Esophagus muscularis mucosa (tissue), 4 donors: ENCODE measurements at regions not wholly inside any gene's neighbourhood (a gene's known extent, or its start where the extent isn't known, plus 50 kb on each side); places are given as distances from the start of the nearest gene placed in this dataset.
"Not testable (repeated sequence)": the region's sequence is repeated elsewhere in the genome, so short reads cannot be mapped to it uniquely, and the experiment has no call there.

ENCODE experiments used
- DNase-seq: peaks from one replicate; pipeline ENCODE4 v3.0.0-alpha.2; 2017; ENCODE audit errors: extremely low spot score
- H3K27ac ChIP-seq, 4 donors: fragments of 200-600 bp; sonication (generic); replicated peaks in 1 of 4; 1 replicate in 3 of 4; 2 replicates in 1 of 4; pipeline ENCODE4 v1.5.1; 2016 to 2019; ENCODE audit warnings: mild to moderate bottlenecking in 1 of 4
- H3K27me3 ChIP-seq, 4 donors: fragments of 200-600 bp; sonication (generic); one replicate each; pipeline versions ENCODE4 v1.5.1 to v1.6.0; 2016 to 2019
- H3K36me3 ChIP-seq, 4 donors: fragments of 200-600 bp; sonication (generic); one replicate each; pipeline ENCODE4 v1.5.1; 2016 to 2019
- H3K4me1 ChIP-seq, 4 donors: fragments of 200-600 bp; sonication (generic); one replicate each; pipeline ENCODE4 v1.5.1; 2016 to 2019
- H3K4me3 ChIP-seq, 4 donors: fragments of 200-600 bp; sonication (generic); 1 replicate in 2 of 4; 2 replicates in 2 of 4; pipeline ENCODE4 v1.5.1; 2016 to 2019; ENCODE audit warnings: mild to moderate bottlenecking in 4 of 4, moderate library complexity in 1 of 4
- H3K9me3 ChIP-seq, 4 donors: fragments of 200-600 bp; sonication (generic); 1 replicate in 3 of 4; 2 replicates in 1 of 4; pipeline ENCODE4 v1.5.1; 2016 to 2019
- EP300 ChIP-seq: sonication (generic); formaldehyde crosslinking; IDR thresholded peaks from one replicate; pipeline ENCODE4 v1.6.1; 2017; ENCODE audit warnings: antibody characterized with exemption
- POLR2A ChIP-seq: fragments of 450-650 bp; IDR thresholded peaks from one replicate; pipeline ENCODE4 v1.6.1; 2017; ENCODE audit warnings: antibody characterized with exemption, moderate library complexity, mild to moderate bottlenecking, low read depth
- POLR2AphosphoS5 ChIP-seq, 2 donors: sonication (generic); formaldehyde crosslinking; IDR thresholded peaks; one replicate each; pipeline ENCODE4 v1.6.1; 2017; ENCODE audit warnings: antibody characterized with exemption in 2 of 2
- WGBS: methylation state at CpG from one replicate; pipeline ENCODE4 v1.1.5; 2018; 5-methylcytosine and 5-hydroxymethylcytosine counted together
- intact Hi-C: fragments of 100-400 bp; cut with DNase I; formaldehyde crosslinking; loops from one replicate; pipeline ENCODE4 v1.15.1; 2023
- TF ChIP-seq, protein P1 (sequence below), 3 experiments: fragments of 200-600 bp in 2 of 3; fragments of 450-650 bp in 1 of 3; sonication (generic) in 2 of 3; IDR thresholded peaks; one replicate each; pipeline ENCODE4 v1.5.1; 2017 to 2019; ENCODE audit warnings: antibody characterized with exemption in 3 of 3, mild to moderate bottlenecking in 2 of 3, moderate library complexity in 1 of 3

DNA sequence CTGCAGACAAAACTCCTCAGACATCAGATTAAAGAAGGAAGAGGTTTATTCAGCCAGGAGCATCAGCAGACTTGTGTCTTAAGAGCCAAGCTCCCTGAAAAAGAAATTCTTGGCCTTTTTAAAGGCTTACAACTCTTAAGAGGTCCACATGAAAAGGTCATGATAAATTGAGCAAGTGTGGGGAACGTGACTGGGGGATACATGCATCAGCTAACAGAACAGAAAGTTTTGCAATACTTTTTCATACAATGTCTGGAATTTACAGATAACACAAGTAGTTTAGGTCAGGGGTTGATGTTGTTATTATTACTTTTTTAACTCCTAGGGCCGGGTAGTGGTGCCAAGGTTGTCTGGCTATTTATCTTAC, 55.6 kb upstream of the RBMX start:
- WGBS: 53% methylated on average over 2 of the region's 2 CpGs
- H3K4me3 ChIP-seq: no peak overlapping the region
- no peaks in the 10 kb centered on the region for H3K27me3 ChIP-seq
- peaks cover 0 to 14% (median 12%) of the 10 kb centered on the region in 4 donors for H3K4me1 ChIP-seq
- no peak for TF ChIP-seq POLR2A
- no peaks in the 10 kb centered on the region for H3K36me3 ChIP-seq
- no peak for DNase-seq
- intact Hi-C loops: no loop called here
- H3K9me3 ChIP-seq: no peaks in the 10 kb centered on the region
- H3K27ac ChIP-seq: peak overlapping the region in 1 of 4 donors; percentile 30

DNA sequence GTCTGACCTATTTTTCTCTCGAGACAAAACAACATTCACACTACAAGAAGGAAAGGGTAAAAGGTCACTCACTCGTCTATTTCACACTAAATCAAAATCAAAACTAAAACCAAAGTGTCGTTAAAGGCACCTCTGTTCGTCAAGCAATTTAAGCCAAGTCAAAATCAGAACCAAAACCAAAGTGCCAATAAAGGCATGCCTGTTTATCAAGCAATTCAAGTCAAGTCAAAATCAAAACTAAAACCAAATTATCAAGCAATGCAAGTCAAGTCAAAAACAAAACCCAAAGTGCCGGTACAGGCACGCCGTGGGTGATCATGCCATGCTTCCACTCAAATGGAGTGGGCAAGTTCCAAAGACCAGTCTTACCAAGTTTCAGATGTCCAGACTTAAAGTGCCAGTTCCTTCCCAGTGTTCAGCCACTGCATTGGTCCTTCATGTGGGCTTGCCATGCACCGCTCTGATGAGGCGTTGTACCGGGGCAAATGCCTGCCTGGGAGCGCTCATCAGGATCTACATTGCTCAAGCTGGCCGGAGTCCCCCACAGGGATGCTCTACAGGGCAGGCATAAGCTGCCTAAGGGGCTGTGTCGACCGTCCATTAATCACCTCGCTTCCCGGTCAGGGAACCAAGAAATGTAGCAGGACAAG, 55.1 kb upstream of the RBMX start:
- DNase-seq, intact Hi-C loops, H3K9me3 ChIP-seq, H3K4me3 ChIP-seq, H3K36me3 ChIP-seq, H3K27me3 ChIP-seq: not testable (repeated sequence)
- 67% methylated on average over 9 of the region's 16 CpGs for WGBS
- Histone ChIP-seq H3K27ac (peak overlapping the region in 1 of 4 donors; percentile 30), H3K4me1 (peaks cover 0 to 14% (median 12%) of the 10 kb centered on the region in 4 donors)

DNA sequence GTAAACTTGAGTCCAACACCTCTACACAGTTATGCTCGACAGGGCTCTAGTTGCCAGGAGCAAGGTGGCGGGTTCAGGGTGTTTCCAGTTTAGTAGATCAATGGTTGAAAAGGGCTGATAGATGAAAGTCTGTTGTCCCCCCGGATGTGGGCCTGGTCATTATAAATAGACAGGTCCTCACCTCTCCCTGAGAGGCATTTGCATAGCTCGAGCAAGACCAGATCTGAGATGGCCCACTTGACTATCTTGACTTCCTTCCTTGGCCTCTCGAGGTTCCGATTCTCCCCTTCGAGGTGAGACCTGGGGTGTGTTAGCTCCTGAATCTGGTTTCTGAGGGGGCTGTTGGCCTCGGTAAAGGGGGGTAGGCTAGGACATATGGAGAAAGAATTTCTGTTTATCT, 54.1 kb upstream of the RBMX start:
- intact Hi-C loops, H3K4me3 ChIP-seq, H3K36me3 ChIP-seq, H3K27me3 ChIP-seq, DNase-seq, H3K9me3 ChIP-seq: not testable (repeated sequence)
- 55% methylated on average over 8 of the region's 8 CpGs for WGBS
- Histone ChIP-seq H3K4me1 (peaks cover 0 to 14% (median 12%) of the 10 kb centered on the region in 4 donors), H3K27ac (peak overlapping the region in 1 of 4 donors; percentile 65)

DNA sequence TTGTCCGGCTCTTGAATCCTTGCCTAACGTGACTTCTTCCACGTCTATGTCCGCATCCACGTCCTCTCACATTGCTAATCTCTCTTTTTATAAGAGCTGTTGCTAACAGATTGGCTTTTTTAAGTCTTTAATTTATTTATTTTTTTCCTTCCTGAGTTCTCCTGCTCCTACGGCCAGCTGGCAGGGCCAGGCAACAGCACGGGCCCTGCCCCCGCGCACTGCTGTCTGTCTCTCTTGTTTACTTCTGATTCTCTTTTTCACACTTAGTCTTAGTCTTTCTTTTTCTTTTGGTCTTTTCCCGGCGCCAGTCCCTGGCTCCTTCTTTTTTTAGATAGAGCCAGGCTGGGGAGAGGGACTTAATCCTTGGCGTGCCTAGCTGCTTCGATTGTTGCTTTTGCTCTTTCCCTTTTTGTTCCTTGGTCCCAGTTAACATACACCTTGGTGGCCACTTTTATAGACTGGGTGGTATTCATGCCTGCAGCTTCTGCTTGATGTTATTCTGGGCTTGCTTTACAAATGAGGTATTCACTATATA, 53.2 kb upstream of the RBMX start:
- Histone ChIP-seq H3K9me3 (no peaks in the 10 kb centered on the region), H3K36me3 (no peaks in the 10 kb centered on the region), H3K27ac (peak overlapping the region; percentile 64 to 69 (median 65)), H3K27me3 (no peaks in the 10 kb centered on the region), H3K4me3 (peak overlapping the region; percentile 28 to 38 (median 30)), H3K4me1 (peaks cover 0 to 14% (median 12%) of the 10 kb centered on the region in 4 donors)
- TF ChIP-seq, protein P1, sequence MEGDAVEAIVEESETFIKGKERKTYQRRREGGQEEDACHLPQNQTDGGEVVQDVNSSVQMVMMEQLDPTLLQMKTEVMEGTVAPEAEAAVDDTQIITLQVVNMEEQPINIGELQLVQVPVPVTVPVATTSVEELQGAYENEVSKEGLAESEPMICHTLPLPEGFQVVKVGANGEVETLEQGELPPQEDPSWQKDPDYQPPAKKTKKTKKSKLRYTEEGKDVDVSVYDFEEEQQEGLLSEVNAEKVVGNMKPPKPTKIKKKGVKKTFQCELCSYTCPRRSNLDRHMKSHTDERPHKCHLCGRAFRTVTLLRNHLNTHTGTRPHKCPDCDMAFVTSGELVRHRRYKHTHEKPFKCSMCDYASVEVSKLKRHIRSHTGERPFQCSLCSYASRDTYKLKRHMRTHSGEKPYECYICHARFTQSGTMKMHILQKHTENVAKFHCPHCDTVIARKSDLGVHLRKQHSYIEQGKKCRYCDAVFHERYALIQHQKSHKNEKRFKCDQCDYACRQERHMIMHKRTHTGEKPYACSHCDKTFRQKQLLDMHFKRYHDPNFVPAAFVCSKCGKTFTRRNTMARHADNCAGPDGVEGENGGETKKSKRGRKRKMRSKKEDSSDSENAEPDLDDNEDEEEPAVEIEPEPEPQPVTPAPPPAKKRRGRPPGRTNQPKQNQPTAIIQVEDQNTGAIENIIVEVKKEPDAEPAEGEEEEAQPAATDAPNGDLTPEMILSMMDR (IDR thresholded peaks at IDR 0.05): no peak
- TF ChIP-seq POLR2A (no peak), EP300 (no peak), POLR2AphosphoS5 (IDR thresholded peaks at IDR 0.05) (no peak)
- DNase-seq: no peak
- WGBS: 65% methylated on average over 13 of the region's 13 CpGs
- intact Hi-C loops: no loop called here

DNA sequence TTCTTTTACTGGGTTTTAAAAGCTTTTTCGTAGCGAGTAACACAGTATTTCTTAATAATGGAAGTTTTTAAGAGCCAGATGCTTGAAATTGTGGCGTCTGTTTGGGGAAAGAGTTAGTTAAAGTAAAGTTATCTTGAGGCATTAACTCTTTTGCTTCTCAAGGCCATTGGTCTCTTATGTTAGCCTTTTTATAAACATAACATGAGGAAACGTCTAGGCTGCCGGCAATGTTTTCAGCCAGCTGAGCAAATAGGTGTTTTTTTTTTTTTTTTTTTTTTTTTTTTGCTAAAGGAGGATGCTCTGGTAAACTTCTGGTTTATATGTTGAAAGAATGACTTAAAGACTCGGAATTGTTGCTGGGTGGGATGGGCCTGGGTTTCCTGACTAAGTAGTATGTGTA, 51.1 kb upstream of the RBMX start:
- H3K4me1 ChIP-seq: peaks cover 0 to 14% (median 12%) of the 10 kb centered on the region in 4 donors
- no peak overlapping the region for H3K4me3 ChIP-seq
- H3K9me3 ChIP-seq: no peaks in the 10 kb centered on the region
- H3K27me3 ChIP-seq: no peaks in the 10 kb centered on the region
- TF ChIP-seq, protein P1 (IDR thresholded peaks at IDR 0.05): no peak
- TF ChIP-seq POLR2AphosphoS5 (IDR thresholded peaks at IDR 0.05) (no peak), EP300 (no peak), POLR2A (no peak)
- WGBS: 73% methylated on average over 6 of the region's 6 CpGs
- no peak for DNase-seq
- H3K27ac ChIP-seq: no peak overlapping the region
- no peaks in the 10 kb centered on the region for H3K36me3 ChIP-seq
- intact Hi-C loops: no loop called here
